MM.1S (cell line): ENCODE measurements at regions not wholly inside any gene's neighbourhood (a gene's known extent, or its start where the extent isn't known, plus 50 kb on each side); places are given as distances from the start of the nearest gene placed in this dataset.

ENCODE experiments used
- DNase-seq: peaks from one replicate; pipeline ENCODE4 v3.0.0-alpha.2; 2015
- H2AFZ ChIP-seq: fragments of 300-600 bp; sonication (generic); 2 replicates; pipeline ENCODE4 v1.6.0; 2016; ENCODE audit warnings: antibody characterized with exemption, low read length
- H3F3A ChIP-seq: fragments of 300-600 bp; sonication (generic); 2 replicates; pipeline ENCODE4 v1.6.1; 2016; ENCODE audit warnings: mild to moderate bottlenecking, antibody characterized with exemption, low read length, moderate library complexity, mixed read lengths; ENCODE audit not compliant: insufficient read depth
- H3K27ac ChIP-seq: fragments of 300-600 bp; sonication (generic); 2 replicates; pipeline ENCODE4 v1.5.1; 2016; ENCODE audit warnings: mild to moderate bottlenecking, low read length
- H3K27me3 ChIP-seq: fragments of 300-600 bp; sonication (generic); replicated peaks from 2 replicates; pipeline ENCODE4 v1.6.0; 2016; ENCODE audit warnings: low read length; ENCODE audit not compliant: insufficient read depth
- H3K36me3 ChIP-seq: fragments of 300-600 bp; sonication (generic); replicated peaks from 2 replicates; pipeline ENCODE4 v1.6.1; 2016; ENCODE audit warnings: mild to moderate bottlenecking, low read length, mixed read lengths; ENCODE audit not compliant: insufficient read depth
- H3K4me1 ChIP-seq: fragments of 300-600 bp; sonication (generic); 2 replicates; pipeline ENCODE4 v1.6.1; 2016; ENCODE audit warnings: low read length, mixed read lengths
- H3K4me2 ChIP-seq: fragments of 300-600 bp; sonication (generic); 2 replicates; pipeline ENCODE4 v1.6.0; 2016; ENCODE audit warnings: low read depth, low read length
- H3K4me3 ChIP-seq: fragments of 300-600 bp; sonication (generic); 2 replicates; pipeline ENCODE4 v1.5.1; 2016; ENCODE audit warnings: low read length, mixed read lengths
- H3K79me2 ChIP-seq: fragments of 300-600 bp; sonication (generic); 2 replicates; pipeline ENCODE4 v1.6.1; 2016; ENCODE audit warnings: mixed run types, low read length, mixed read lengths
- H3K9ac ChIP-seq: fragments of 300-600 bp; sonication (generic); 2 replicates; pipeline ENCODE4 v1.6.1; 2016; ENCODE audit warnings: low read length, mixed read lengths
- H3K9me2 ChIP-seq: fragments of 300-600 bp; sonication (generic); replicated peaks from 2 replicates; pipeline ENCODE4 v1.6.1; 2016; ENCODE audit warnings: mild to moderate bottlenecking, low read length, mixed read lengths; ENCODE audit not compliant: insufficient read depth
- H3K9me3 ChIP-seq: fragments of 300-600 bp; sonication (generic); replicated peaks from 2 replicates; pipeline ENCODE4 v1.6.1; 2016; ENCODE audit warnings: mild to moderate bottlenecking, low read length, mixed read lengths; ENCODE audit not compliant: insufficient read depth
- H4K20me1 ChIP-seq: fragments of 300-600 bp; sonication (generic); 2 replicates; pipeline ENCODE4 v1.6.1; 2016; ENCODE audit warnings: mild to moderate bottlenecking, low read length, moderate library complexity, mixed read lengths; ENCODE audit not compliant: insufficient read depth
- EZH2 ChIP-seq: fragments of 300-600 bp; sonication (generic); optimal IDR thresholded peaks from 2 replicates; pipeline ENCODE3; 2017; ENCODE audit warnings: low read depth, mild to moderate bottlenecking, antibody characterized with exemption, low read length, mixed read lengths
- EZH2phosphoT487 ChIP-seq: fragments of 300-600 bp; sonication (generic); IDR thresholded peaks from 2 replicates; pipeline ENCODE4 v1.6.1; 2018; ENCODE audit warnings: antibody characterized with exemption, low read length
- TF ChIP-seq, protein P1 (sequence below): fragments of 300-600 bp; sonication (generic); IDR thresholded peaks from 2 replicates; pipeline ENCODE4 v1.5.1; 2016; ENCODE audit warnings: antibody characterized with exemption, low read length, mixed read lengths

- H3K9ac ChIP-seq = no peak overlapping the region
- no peaks in the 10 kb centered on the region for H3F3A ChIP-seq
- H3K79me2 ChIP-seq = no peaks in the 10 kb centered on the region
- H3K4me3 ChIP-seq = no peak overlapping the region
- H3K4me2 ChIP-seq = no peak overlapping the region
- no peaks in the 10 kb centered on the region for H3K27me3 ChIP-seq
- 0 out of 2 replicates have a peak, but pooled peaks cover 13% of the 10 kb centered on the region for H3K4me1 ChIP-seq
- H3K27ac ChIP-seq = no peak overlapping the region
- no peak overlapping the region for H2AFZ ChIP-seq
- DNase-seq = no peak
- H3K9me2 ChIP-seq = no peaks in the 10 kb centered on the region
- H4K20me1 ChIP-seq = no peaks in the 10 kb centered on the region
- no peaks in the 10 kb centered on the region for H3K36me3 ChIP-seq
- TF ChIP-seq, protein P1, sequence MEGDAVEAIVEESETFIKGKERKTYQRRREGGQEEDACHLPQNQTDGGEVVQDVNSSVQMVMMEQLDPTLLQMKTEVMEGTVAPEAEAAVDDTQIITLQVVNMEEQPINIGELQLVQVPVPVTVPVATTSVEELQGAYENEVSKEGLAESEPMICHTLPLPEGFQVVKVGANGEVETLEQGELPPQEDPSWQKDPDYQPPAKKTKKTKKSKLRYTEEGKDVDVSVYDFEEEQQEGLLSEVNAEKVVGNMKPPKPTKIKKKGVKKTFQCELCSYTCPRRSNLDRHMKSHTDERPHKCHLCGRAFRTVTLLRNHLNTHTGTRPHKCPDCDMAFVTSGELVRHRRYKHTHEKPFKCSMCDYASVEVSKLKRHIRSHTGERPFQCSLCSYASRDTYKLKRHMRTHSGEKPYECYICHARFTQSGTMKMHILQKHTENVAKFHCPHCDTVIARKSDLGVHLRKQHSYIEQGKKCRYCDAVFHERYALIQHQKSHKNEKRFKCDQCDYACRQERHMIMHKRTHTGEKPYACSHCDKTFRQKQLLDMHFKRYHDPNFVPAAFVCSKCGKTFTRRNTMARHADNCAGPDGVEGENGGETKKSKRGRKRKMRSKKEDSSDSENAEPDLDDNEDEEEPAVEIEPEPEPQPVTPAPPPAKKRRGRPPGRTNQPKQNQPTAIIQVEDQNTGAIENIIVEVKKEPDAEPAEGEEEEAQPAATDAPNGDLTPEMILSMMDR = no peak
- TF ChIP-seq EZH2phosphoT487 (no peak), EZH2 (no peak)
- no peaks in the 10 kb centered on the region for H3K9me3 ChIP-seq
Measured at GRCh38 chr18:45480219-45481015, 134.9 kb upstream of the SLC14A2 start.

- no peak overlapping the region for H3K27ac ChIP-seq
- H3K4me3 ChIP-seq = no peak overlapping the region
- no peaks in the 10 kb centered on the region for H3K79me2 ChIP-seq
- TF ChIP-seq EZH2 (no peak), EZH2phosphoT487 (no peak)
- TF ChIP-seq, protein P1 = no peak
- no peaks in the 10 kb centered on the region for H4K20me1 ChIP-seq
- no peaks in the 10 kb centered on the region for H3K9me2 ChIP-seq
- no peaks in the 10 kb centered on the region for H3K9me3 ChIP-seq
- H3K4me1 ChIP-seq = 0 out of 2 replicates have a peak, but pooled peaks cover 13% of the 10 kb centered on the region
- H3K4me2 ChIP-seq = peak overlapping the region; percentile 33; the same call in 1 of the 2 replicates
- H3F3A ChIP-seq = no peaks in the 10 kb centered on the region
- no peak overlapping the region for H3K9ac ChIP-seq
- no peaks in the 10 kb centered on the region for H3K27me3 ChIP-seq
- no peak overlapping the region for H2AFZ ChIP-seq
- H3K36me3 ChIP-seq = no peaks in the 10 kb centered on the region
- DNase-seq = peak; percentile 35
Measured at GRCh38 chr18:45481821-45482220, 133.5 kb upstream of the SLC14A2 start.

- H3K4me3 ChIP-seq = no peak overlapping the region
- H3K79me2 ChIP-seq = no peaks in the 10 kb centered on the region
- no peak for DNase-seq
- no peaks in the 10 kb centered on the region for H3K36me3 ChIP-seq
- no peaks in the 10 kb centered on the region for H3F3A ChIP-seq
- 0 out of 2 replicates have a peak, but pooled peaks cover 13% of the 10 kb centered on the region for H3K4me1 ChIP-seq
- TF ChIP-seq EZH2phosphoT487 (no peak), EZH2 (no peak)
- TF ChIP-seq, protein P1 = no peak
- H3K27ac ChIP-seq = no peak overlapping the region
- H3K9ac ChIP-seq = no peak overlapping the region
- H3K9me2 ChIP-seq = no peaks in the 10 kb centered on the region
- no peaks in the 10 kb centered on the region for H3K27me3 ChIP-seq
- H3K4me2 ChIP-seq = peak overlapping the region; percentile 33; the same call in 1 of the 2 replicates
- H2AFZ ChIP-seq = no peak overlapping the region
- H4K20me1 ChIP-seq = no peaks in the 10 kb centered on the region
- H3K9me3 ChIP-seq = no peaks in the 10 kb centered on the region
Measured at GRCh38 chr18:45482286-45482685, 133.0 kb upstream of the SLC14A2 start.
